HEK293 (cell line): ENCODE measurements at regions not wholly inside any gene's neighbourhood (a gene's known extent, or its start where the extent isn't known, plus 50 kb on each side); places are given as distances from the start of the nearest gene placed in this dataset.

Experiments
- CTCF ChIA-PET: fragments of 350-600 bp; formaldehyde crosslinking; extraction: SDS; loops from one replicate; lab custom pipeline; 2021; ENCODE audit warnings: antibody characterized with exemption; lab: Yijun Ruan, JAX
- POLR2A ChIA-PET: fragments of 300-600 bp; formaldehyde crosslinking; extraction: SDS; loops from one replicate; lab custom pipeline; 2020; ENCODE audit warnings: antibody characterized with exemption, inconsistent platforms; lab: Yijun Ruan, JAX
- H3K27ac ChIP-seq: fragments of 200-500 bp; sonication (Bioruptor generic); 2 replicates; pipeline ENCODE4 v1.5.1; 2014; ENCODE audit warnings: low read depth, low read length, control low read depth, inconsistent platforms; ENCODE audit errors: extremely low read depth
- H3K36me3 ChIP-seq, 2 experiments: fragments of 200-500 bp in 1 of 2; sonication (Bioruptor generic) in 1 of 2; 1 replicate in 1 of 2; 2 replicates in 1 of 2; pipeline ENCODE4 v1.5.1; 2014 to 2017; ENCODE audit warnings: inconsistent platforms in 2 of 2, low read length in 2 of 2; ENCODE audit not compliant: control insufficient read depth in 2 of 2, insufficient read depth in 1 of 2
- H3K4me1 ChIP-seq: fragments of 200-500 bp; sonication (Bioruptor generic); 2 replicates; pipeline ENCODE4 v1.5.1; 2014; ENCODE audit warnings: mild to moderate bottlenecking, low read length, inconsistent platforms; ENCODE audit not compliant: control insufficient read depth, insufficient read depth
- H3K4me3 ChIP-seq: 2 replicates; pipeline ENCODE4 v1.5.1; 2011; ENCODE audit warnings: low read depth, mild to moderate bottlenecking, control low read depth, low read length, moderate library complexity
- H3K9me3 ChIP-seq: fragments of 200-500 bp; sonication (Bioruptor generic); 2 replicates; pipeline ENCODE4 v1.5.1; 2014; ENCODE audit warnings: low read depth, low read length, inconsistent platforms; ENCODE audit not compliant: control insufficient read depth, insufficient read depth
- EGR2 ChIP-seq: fragments of 450-650 bp; formaldehyde crosslinking; IDR thresholded peaks from 2 replicates; pipeline ENCODE4 v1.5.1; 2016; ENCODE audit warnings: low read depth, missing biosample characterization, missing genetic modification characterization
- HOXC10 ChIP-seq: sonication (generic); formaldehyde crosslinking; IDR thresholded peaks from 2 replicates; pipeline ENCODE4 v1.8.1; 2023; ENCODE audit warnings: mild to moderate bottlenecking, missing genetic modification reagents
- OSR2 ChIP-seq: fragments of 450-650 bp; formaldehyde crosslinking; IDR thresholded peaks from 2 replicates; pipeline ENCODE4 v1.5.1; 2016; ENCODE audit warnings: missing biosample characterization, missing genetic modification characterization
- OVOL3 ChIP-seq: fragments of 450-650 bp; formaldehyde crosslinking; IDR thresholded peaks from 2 replicates; pipeline ENCODE4 v1.5.1; 2016; ENCODE audit warnings: missing biosample characterization, missing genetic modification characterization
- SETDB1 ChIP-seq: IDR thresholded peaks from one replicate; pipeline ENCODE4 v1.6.1; 2017; ENCODE audit warnings: mild to moderate bottlenecking, low read length, moderate library complexity, mixed read lengths; ENCODE audit not compliant: insufficient read length
- WT1 ChIP-seq: fragments of 450-650 bp; formaldehyde crosslinking; IDR thresholded peaks from 2 replicates; pipeline ENCODE4 v1.5.1; 2016; ENCODE audit warnings: missing biosample characterization, missing genetic modification characterization
- ZBTB8A ChIP-seq: fragments of 450-650 bp; formaldehyde crosslinking; IDR thresholded peaks from 2 replicates; pipeline ENCODE4 v1.5.1; 2016; ENCODE audit warnings: missing biosample characterization, missing genetic modification characterization
- ZEB2 ChIP-seq: fragments of 450-650 bp; formaldehyde crosslinking; IDR thresholded peaks from 2 replicates; pipeline ENCODE4 v1.5.1; 2016; ENCODE audit warnings: missing biosample characterization, missing genetic modification characterization
- ZIC2 ChIP-seq: fragments of 450-650 bp; formaldehyde crosslinking; IDR thresholded peaks from 2 replicates; pipeline ENCODE4 v1.5.1; 2016; ENCODE audit warnings: missing biosample characterization, missing genetic modification characterization
- ZNF211 ChIP-seq: fragments of 450-650 bp; formaldehyde crosslinking; IDR thresholded peaks from 2 replicates; pipeline ENCODE4 v1.5.1; 2016; ENCODE audit warnings: low read depth, missing biosample characterization, missing genetic modification characterization
- ZNF223 ChIP-seq: fragments of 450-650 bp; formaldehyde crosslinking; IDR thresholded peaks from 2 replicates; pipeline ENCODE4 v1.5.1; 2016; ENCODE audit warnings: missing biosample characterization, missing genetic modification characterization
- ZNF239 ChIP-seq: fragments of 450-650 bp; formaldehyde crosslinking; IDR thresholded peaks from 2 replicates; pipeline ENCODE4 v1.5.1; 2016; ENCODE audit warnings: missing biosample characterization, missing genetic modification characterization
- ZNF37A ChIP-seq: fragments of 450-650 bp; IDR thresholded peaks from 2 replicates; pipeline ENCODE4 v1.5.1; 2018; ENCODE audit warnings: missing biosample characterization, missing genetic modification characterization
- ZNF426 ChIP-seq: fragments of 450-650 bp; formaldehyde crosslinking; IDR thresholded peaks from 2 replicates; pipeline ENCODE4 v1.5.1; 2017; ENCODE audit warnings: missing biosample characterization, missing genetic modification characterization, mild to moderate bottlenecking, inconsistent platforms, moderate library complexity
- ZNF433 ChIP-seq: fragments of 450-650 bp; formaldehyde crosslinking; IDR thresholded peaks from 2 replicates; pipeline ENCODE4 v1.5.1; 2016; ENCODE audit warnings: missing biosample characterization, missing genetic modification characterization, low read depth
- ZNF529 ChIP-seq: fragments of 450-650 bp; formaldehyde crosslinking; IDR thresholded peaks from 2 replicates; pipeline ENCODE4 v1.5.1; 2017; ENCODE audit warnings: missing genetic modification characterization, missing biosample characterization; ENCODE audit not compliant: insufficient replicate concordance
- ZNF571 ChIP-seq: fragments of 450-650 bp; formaldehyde crosslinking; IDR thresholded peaks from 2 replicates; pipeline ENCODE4 v1.5.0; 2017; ENCODE audit warnings: missing biosample characterization, missing genetic modification characterization
- ZNF785 ChIP-seq: fragments of 450-650 bp; formaldehyde crosslinking; IDR thresholded peaks from 2 replicates; pipeline ENCODE4 v1.5.1; 2016; ENCODE audit warnings: missing biosample characterization, missing genetic modification characterization
- ZNF843 ChIP-seq: fragments of 450-650 bp; formaldehyde crosslinking; IDR thresholded peaks from 2 replicates; pipeline ENCODE4 v1.5.1; 2016; ENCODE audit warnings: missing biosample characterization, missing genetic modification characterization
- TF ChIP-seq, protein P1 (sequence below): fragments of 450-650 bp; formaldehyde crosslinking; IDR thresholded peaks from 2 replicates; pipeline ENCODE4 v1.5.1; 2016; ENCODE audit warnings: missing biosample characterization, missing genetic modification characterization
- TF ChIP-seq, protein P2 (sequence below): fragments of 450-650 bp; formaldehyde crosslinking; IDR thresholded peaks from 2 replicates; pipeline ENCODE4 v1.5.1; 2016; ENCODE audit warnings: missing biosample characterization, missing genetic modification characterization
- TF ChIP-seq, protein P3 (sequence below): fragments of 450-650 bp; formaldehyde crosslinking; IDR thresholded peaks from 2 replicates; pipeline ENCODE4 v1.5.0; 2017; ENCODE audit warnings: missing biosample characterization, missing genetic modification characterization, borderline replicate concordance
- TF ChIP-seq, protein P4 (sequence below): fragments of 450-650 bp; formaldehyde crosslinking; IDR thresholded peaks from 2 replicates; pipeline ENCODE4 v1.5.1; 2016; ENCODE audit warnings: missing biosample characterization, missing genetic modification characterization
- TF ChIP-seq, protein P5 (sequence below): fragments of 450-650 bp; formaldehyde crosslinking; IDR thresholded peaks from 2 replicates; pipeline ENCODE4 v1.5.1; 2016; ENCODE audit warnings: missing biosample characterization, missing genetic modification characterization
- TF ChIP-seq, protein P6 (sequence below): fragments of 450-650 bp; formaldehyde crosslinking; conservative IDR thresholded peaks from 2 replicates; pipeline ENCODE4 v1.5.1; 2016; ENCODE audit warnings: low read depth, missing biosample characterization, missing genetic modification characterization

DNA sequence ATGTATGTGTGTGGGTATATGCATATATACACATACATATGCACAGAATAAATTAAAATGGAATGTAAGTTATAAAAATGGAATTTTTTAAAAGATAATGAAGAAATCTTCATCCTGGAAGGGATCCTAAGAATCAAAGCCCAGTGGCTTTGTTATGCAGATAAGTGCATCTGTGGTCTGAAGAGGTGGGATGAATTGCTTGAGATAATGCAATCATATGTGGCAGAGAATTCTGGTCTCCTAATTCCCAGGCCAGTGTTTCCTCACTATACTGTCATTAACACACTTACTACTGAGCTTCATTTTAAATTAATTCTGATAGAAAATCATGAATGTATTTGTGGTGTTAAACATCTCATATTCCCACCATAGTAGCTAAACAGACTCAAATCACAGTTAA is 86.7 kb upstream of the PRMT6 start:
- Histone ChIP-seq H3K9me3 (no peaks in the 10 kb centered on the region), H3K4me1 (no peaks in the 10 kb centered on the region), H3K27ac (no peak overlapping the region), H3K4me3 (no peak overlapping the region), H3K36me3 (no peaks in the 10 kb centered on the region)
- POLR2A ChIA-PET: no interaction called here
- TF ChIP-seq, protein P1, sequence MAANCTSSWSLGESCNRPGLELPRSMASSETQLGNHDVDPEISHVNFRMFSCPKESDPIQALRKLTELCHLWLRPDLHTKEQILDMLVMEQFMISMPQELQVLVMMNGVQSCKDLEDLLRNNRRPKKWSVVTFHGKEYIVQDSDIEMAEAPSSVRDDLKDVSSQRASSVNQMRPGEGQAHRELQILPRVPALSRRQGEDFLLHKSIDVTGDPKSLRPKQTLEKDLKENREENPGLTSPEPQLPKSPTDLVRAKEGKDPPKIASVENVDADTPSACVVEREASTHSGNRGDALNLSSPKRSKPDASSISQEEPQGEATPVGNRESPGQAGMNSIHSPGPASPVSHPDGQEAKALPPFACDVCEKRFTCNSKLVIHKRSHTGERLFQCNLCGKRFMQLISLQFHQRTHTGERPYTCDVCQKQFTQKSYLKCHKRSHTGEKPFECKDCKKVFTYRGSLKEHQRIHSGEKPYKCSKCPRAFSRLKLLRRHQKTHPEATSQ (tag by site-specific recombination): no peak
- TF ChIP-seq ZIC2 (tag by site-specific recombination) (no peak), ZNF433 (tag by site-specific recombination) (no peak), ZNF37A (tag by site-specific recombination) (no peak), ZNF843 (no peak), ZNF211 (tag by site-specific recombination) (no peak), SETDB1 (no peak), ZNF785 (tag by site-specific recombination) (no peak), ZNF223 (tag by site-specific recombination) (no peak), EGR2 (tag by site-specific recombination) (no peak), ZEB2 (tag by site-specific recombination) (no peak), ZBTB8A (tag by site-specific recombination) (no peak)
- TF ChIP-seq, protein P2, sequence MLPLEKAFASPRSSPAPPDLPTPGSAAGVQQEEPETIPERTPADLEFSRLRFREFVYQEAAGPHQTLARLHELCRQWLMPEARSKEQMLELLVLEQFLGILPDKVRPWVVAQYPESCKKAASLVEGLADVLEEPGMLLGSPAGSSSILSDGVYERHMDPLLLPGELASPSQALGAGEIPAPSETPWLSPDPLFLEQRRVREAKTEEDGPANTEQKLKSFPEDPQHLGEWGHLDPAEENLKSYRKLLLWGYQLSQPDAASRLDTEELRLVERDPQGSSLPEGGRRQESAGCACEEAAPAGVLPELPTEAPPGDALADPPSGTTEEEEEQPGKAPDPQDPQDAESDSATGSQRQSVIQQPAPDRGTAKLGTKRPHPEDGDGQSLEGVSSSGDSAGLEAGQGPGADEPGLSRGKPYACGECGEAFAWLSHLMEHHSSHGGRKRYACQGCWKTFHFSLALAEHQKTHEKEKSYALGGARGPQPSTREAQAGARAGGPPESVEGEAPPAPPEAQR (tag by site-specific recombination): no peak
- TF ChIP-seq, protein P3, sequence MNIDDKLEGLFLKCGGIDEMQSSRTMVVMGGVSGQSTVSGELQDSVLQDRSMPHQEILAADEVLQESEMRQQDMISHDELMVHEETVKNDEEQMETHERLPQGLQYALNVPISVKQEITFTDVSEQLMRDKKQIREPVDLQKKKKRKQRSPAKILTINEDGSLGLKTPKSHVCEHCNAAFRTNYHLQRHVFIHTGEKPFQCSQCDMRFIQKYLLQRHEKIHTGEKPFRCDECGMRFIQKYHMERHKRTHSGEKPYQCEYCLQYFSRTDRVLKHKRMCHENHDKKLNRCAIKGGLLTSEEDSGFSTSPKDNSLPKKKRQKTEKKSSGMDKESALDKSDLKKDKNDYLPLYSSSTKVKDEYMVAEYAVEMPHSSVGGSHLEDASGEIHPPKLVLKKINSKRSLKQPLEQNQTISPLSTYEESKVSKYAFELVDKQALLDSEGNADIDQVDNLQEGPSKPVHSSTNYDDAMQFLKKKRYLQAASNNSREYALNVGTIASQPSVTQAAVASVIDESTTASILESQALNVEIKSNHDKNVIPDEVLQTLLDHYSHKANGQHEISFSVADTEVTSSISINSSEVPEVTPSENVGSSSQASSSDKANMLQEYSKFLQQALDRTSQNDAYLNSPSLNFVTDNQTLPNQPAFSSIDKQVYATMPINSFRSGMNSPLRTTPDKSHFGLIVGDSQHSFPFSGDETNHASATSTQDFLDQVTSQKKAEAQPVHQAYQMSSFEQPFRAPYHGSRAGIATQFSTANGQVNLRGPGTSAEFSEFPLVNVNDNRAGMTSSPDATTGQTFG (tag by site-specific recombination): no peak
- CTCF ChIA-PET: no interaction called here

DNA sequence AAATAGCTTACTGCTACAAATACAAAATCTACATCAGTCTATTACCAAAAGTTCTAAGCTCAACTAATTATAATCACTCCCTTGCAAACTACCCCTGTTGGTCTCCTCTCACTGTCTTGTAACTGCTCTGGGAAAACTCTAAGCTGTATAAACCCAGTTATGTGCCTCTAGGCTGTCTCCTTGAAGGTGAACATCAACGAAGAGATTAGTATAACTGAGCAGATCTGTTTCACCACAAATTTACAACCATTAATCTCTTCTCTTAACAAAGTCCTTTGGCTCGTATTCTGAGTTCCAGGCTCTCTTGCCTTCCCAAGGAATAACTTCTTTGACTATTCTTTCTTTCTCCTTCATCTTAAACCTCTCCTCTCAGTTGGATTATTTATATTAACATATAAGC is 84.4 kb upstream of the PRMT6 start:
- H3K4me3 ChIP-seq: no peak overlapping the region
- H3K36me3 ChIP-seq: no peaks in the 10 kb centered on the region
- no peaks in the 10 kb centered on the region for H3K4me1 ChIP-seq
- no peak overlapping the region for H3K27ac ChIP-seq
- CTCF ChIA-PET: no interaction called here
- POLR2A ChIA-PET: no interaction called here
- no peaks in the 10 kb centered on the region for H3K9me3 ChIP-seq
- TF ChIP-seq ZNF239 (tag by site-specific recombination): no peak
- TF ChIP-seq, protein P4, sequence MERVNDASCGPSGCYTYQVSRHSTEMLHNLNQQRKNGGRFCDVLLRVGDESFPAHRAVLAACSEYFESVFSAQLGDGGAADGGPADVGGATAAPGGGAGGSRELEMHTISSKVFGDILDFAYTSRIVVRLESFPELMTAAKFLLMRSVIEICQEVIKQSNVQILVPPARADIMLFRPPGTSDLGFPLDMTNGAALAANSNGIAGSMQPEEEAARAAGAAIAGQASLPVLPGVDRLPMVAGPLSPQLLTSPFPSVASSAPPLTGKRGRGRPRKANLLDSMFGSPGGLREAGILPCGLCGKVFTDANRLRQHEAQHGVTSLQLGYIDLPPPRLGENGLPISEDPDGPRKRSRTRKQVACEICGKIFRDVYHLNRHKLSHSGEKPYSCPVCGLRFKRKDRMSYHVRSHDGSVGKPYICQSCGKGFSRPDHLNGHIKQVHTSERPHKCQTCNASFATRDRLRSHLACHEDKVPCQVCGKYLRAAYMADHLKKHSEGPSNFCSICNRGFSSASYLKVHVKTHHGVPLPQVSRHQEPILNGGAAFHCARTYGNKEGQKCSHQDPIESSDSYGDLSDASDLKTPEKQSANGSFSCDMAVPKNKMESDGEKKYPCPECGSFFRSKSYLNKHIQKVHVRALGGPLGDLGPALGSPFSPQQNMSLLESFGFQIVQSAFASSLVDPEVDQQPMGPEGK (tag by site-specific recombination): no peak
- no peak for TF ChIP-seq ZNF571 (tag by site-specific recombination)
- TF ChIP-seq OSR2: no peak
- no peak for TF ChIP-seq OVOL3 (tag by site-specific recombination)
- no peak for TF ChIP-seq HOXC10 (CRISPR knock-in tag)
- TF ChIP-seq ZNF529 (tag by site-specific recombination): no peak
- TF ChIP-seq ZNF426 (tag by site-specific recombination): no peak
- TF ChIP-seq WT1 (tag by site-specific recombination): no peak
- TF ChIP-seq, protein P5, sequence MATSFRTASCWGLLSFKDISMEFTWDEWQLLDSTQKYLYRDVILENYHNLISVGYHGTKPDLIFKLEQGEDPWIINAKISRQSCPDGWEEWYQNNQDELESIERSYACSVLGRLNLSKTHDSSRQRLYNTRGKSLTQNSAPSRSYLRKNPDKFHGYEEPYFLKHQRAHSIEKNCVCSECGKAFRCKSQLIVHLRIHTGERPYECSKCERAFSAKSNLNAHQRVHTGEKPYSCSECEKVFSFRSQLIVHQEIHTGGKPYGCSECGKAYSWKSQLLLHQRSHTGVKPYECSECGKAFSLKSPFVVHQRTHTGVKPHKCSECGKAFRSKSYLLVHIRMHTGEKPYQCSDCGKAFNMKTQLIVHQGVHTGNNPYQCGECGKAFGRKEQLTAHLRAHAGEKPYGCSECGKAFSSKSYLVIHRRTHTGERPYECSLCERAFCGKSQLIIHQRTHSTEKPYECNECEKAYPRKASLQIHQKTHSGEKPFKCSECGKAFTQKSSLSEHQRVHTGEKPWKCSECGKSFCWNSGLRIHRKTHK: no peak
- TF ChIP-seq, protein P6, sequence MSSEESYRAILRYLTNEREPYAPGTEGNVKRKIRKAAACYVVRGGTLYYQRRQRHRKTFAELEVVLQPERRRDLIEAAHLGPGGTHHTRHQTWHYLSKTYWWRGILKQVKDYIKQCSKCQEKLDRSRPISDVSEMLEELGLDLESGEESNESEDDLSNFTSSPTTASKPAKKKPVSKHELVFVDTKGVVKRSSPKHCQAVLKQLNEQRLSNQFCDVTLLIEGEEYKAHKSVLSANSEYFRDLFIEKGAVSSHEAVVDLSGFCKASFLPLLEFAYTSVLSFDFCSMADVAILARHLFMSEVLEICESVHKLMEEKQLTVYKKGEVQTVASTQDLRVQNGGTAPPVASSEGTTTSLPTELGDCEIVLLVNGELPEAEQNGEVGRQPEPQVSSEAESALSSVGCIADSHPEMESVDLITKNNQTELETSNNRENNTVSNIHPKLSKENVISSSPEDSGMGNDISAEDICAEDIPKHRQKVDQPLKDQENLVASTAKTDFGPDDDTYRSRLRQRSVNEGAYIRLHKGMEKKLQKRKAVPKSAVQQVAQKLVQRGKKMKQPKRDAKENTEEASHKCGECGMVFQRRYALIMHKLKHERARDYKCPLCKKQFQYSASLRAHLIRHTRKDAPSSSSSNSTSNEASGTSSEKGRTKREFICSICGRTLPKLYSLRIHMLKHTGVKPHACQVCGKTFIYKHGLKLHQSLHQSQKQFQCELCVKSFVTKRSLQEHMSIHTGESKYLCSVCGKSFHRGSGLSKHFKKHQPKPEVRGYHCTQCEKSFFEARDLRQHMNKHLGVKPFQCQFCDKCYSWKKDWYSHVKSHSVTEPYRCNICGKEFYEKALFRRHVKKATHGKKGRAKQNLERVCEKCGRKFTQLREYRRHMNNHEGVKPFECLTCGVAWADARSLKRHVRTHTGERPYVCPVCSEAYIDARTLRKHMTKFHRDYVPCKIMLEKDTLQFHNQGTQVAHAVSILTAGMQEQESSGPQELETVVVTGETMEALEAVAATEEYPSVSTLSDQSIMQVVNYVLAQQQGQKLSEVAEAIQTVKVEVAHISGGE (tag by site-specific recombination): no peak
- TF ChIP-seq ZBTB8A (tag by site-specific recombination): no peak
